ENCODE measurements at regions not wholly inside any gene's neighbourhood (a gene's known extent, or its start where the extent isn't known, plus 50 kb on each side); places are given as distances from the start of the nearest gene placed in this dataset.

GRCh38 chr2:18722101-18722500, 132.7 kb upstream of the NT5C1B start:
- TF ChIP-seq EP300 (conservative IDR thresholded peaks at IDR 0.05; ENCODE audit: poor library complexity, severe bottlenecking) (no peak), CTCF (IDR thresholded peaks at IDR 0.05; ENCODE audit: poor library complexity, severe bottlenecking) (no peak), POLR2AphosphoS5 (IDR thresholded peaks at IDR 0.05) (no peak), RAD21 (conservative IDR thresholded peaks at IDR 0.05) (no peak), REST (IDR thresholded peaks at IDR 0.05; ENCODE audit: borderline replicate concordance) (no peak), TAF1 (IDR thresholded peaks at IDR 0.05; ENCODE audit: low read depth) (no peak), MXI1 (conservative IDR thresholded peaks at IDR 0.05; ENCODE audit: poor library complexity, severe bottlenecking) (no peak)

Data from neural cell (in vitro differentiated cells).